Esophagus squamous epithelium (tissue), 5 donors: ENCODE measurements at regions not wholly inside any gene's neighbourhood (a gene's known extent, or its start where the extent isn't known, plus 50 kb on each side); places are given as distances from the start of the nearest gene placed in this dataset.

Source experiments
- DNase-seq: peaks from one replicate; lab custom pipeline; 2025; lab: John Stamatoyannopoulos, UW
- H3K27ac ChIP-seq, 4 donors: fragments of 200-600 bp; sonication (generic); one replicate each; pipeline ENCODE4 v1.5.1; 2016 to 2019; ENCODE audit warnings: mild to moderate bottlenecking in 1 of 4
- H3K27me3 ChIP-seq, 4 donors: fragments of 200-600 bp; sonication (generic); 1 replicate in 3 of 4; 2 replicates in 1 of 4; pipeline versions ENCODE4 v1.5.1 to v1.6.0; 2017 to 2021; ENCODE audit warnings: antibody characterized with exemption in 1 of 4
- H3K36me3 ChIP-seq, 3 donors: fragments of 200-600 bp; sonication (generic); one replicate each; pipeline ENCODE4 v1.5.1; 2016 to 2019
- H3K4me1 ChIP-seq, 3 donors: fragments of 200-600 bp; sonication (generic); one replicate each; pipeline ENCODE4 v1.5.1; 2017 to 2019
- H3K4me3 ChIP-seq, 4 donors: fragments of 200-600 bp; sonication (generic); 1 replicate in 3 of 4; 2 replicates in 1 of 4; pipeline ENCODE4 v1.5.1; 2016 to 2019; ENCODE audit warnings: mild to moderate bottlenecking in 2 of 4, moderate library complexity in 1 of 4
- H3K9me3 ChIP-seq, 3 donors: fragments of 200-600 bp; sonication (generic); one replicate each; pipeline ENCODE4 v1.5.1; 2016 to 2019
- POLR2A ChIP-seq, 4 donors: fragments of 450-650 bp; IDR thresholded peaks; one replicate each; pipeline ENCODE4 v1.6.1; 2017; ENCODE audit warnings: antibody characterized with exemption in 4 of 4, mild to moderate bottlenecking in 4 of 4, moderate library complexity in 3 of 4
- WGBS, 2 donors: methylation state at CpG; one replicate each; pipeline ENCODE4 v1.1.5; 2018; 5-methylcytosine and 5-hydroxymethylcytosine counted together
- intact Hi-C: fragments of 100-400 bp; cut with DNase I; formaldehyde crosslinking; loops from one replicate; pipeline ENCODE4 v1.15.0; 2022
- TF ChIP-seq, protein P1 (sequence below), 6 experiments: fragments of 450-650 bp in 4 of 6; fragments of 200-600 bp in 2 of 6; sonication (generic) in 2 of 6; IDR thresholded peaks; one replicate each; pipeline ENCODE4 v1.5.1; 2016 to 2019; ENCODE audit warnings: antibody characterized with exemption in 6 of 6, mild to moderate bottlenecking in 4 of 6, moderate library complexity in 4 of 6
- donor health status: DM: yes; HTN: yes; CAD: no.

DNA sequence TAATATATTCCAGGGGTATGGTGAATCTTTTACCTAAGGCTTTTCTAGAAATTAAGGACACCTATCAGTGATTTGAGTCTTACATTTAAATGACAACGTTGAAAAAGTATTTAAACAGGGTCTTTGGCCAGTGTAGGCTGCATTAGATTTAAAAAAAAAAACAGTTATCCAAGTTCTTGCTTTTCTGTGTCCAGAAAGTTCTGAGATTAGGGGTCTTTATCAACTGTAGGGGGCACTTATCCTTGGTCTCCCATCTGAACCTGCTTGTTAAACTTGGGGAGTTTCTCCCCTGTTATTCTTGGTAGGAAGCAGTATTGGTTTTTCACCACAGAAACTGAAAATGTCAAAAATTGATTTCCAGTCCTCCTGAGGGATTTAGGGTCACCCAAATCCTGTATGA is 155.9 kb upstream of the ZNF217 start:
- DNase-seq, result no peak
- WGBS, 2 donors, result 63 to 85% methylated on average over 1 of the region's 1 CpG
- no peaks in the 10 kb centered on the region for H3K36me3 ChIP-seq
- intact Hi-C loops, result no loop called here
- TF ChIP-seq, protein P1, sequence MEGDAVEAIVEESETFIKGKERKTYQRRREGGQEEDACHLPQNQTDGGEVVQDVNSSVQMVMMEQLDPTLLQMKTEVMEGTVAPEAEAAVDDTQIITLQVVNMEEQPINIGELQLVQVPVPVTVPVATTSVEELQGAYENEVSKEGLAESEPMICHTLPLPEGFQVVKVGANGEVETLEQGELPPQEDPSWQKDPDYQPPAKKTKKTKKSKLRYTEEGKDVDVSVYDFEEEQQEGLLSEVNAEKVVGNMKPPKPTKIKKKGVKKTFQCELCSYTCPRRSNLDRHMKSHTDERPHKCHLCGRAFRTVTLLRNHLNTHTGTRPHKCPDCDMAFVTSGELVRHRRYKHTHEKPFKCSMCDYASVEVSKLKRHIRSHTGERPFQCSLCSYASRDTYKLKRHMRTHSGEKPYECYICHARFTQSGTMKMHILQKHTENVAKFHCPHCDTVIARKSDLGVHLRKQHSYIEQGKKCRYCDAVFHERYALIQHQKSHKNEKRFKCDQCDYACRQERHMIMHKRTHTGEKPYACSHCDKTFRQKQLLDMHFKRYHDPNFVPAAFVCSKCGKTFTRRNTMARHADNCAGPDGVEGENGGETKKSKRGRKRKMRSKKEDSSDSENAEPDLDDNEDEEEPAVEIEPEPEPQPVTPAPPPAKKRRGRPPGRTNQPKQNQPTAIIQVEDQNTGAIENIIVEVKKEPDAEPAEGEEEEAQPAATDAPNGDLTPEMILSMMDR (IDR thresholded peaks at IDR 0.05), result no peak
- TF ChIP-seq POLR2A (IDR thresholded peaks at IDR 0.05), result no peak
- peaks cover 10 to 60% (median 31%) of the 10 kb centered on the region in 3 donors for H3K4me1 ChIP-seq
- no peak overlapping the region for H3K27ac ChIP-seq
- no peak overlapping the region for H3K4me3 ChIP-seq
- H3K27me3 ChIP-seq, result no peaks in the 10 kb centered on the region
- H3K9me3 ChIP-seq, result no peaks in the 10 kb centered on the region

DNA sequence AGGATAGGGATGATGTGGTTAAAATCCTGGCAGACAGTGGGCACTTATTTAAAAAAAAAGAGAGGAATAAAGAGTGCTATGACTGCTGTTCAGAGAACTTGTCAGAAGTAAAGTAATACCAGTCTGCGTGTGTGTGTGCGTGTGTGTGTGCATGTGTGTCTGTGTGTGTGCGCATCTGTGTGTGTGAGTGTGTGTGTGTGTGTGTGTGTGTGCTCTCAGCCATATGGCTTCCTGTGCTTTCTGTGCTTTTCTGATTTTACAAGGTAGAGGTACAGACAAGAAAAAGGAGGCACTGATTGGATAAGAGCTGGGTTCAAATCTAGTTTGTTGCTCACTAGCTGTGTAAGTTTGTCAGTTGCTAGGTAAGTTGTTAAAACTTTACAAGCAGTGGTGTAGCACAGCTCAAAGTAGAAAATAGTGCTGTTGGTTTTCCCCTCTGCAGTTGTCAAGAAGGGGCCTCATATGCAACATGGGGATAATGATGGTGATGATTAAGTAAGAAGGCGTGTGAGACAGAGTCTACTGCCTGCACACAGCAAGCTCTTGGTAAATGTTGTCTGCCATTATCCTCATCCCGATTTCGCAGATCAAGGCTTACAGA is 155.3 kb upstream of the ZNF217 start:
- intact Hi-C loops, result no loop called here
- no peaks in the 10 kb centered on the region for H3K27me3 ChIP-seq
- peak overlapping the region; percentile 29 to 78 (median 60) for H3K27ac ChIP-seq
- no peak overlapping the region for H3K4me3 ChIP-seq
- H3K9me3 ChIP-seq, result no peaks in the 10 kb centered on the region
- DNase-seq, result no peak
- H3K4me1 ChIP-seq, result peaks cover 10 to 54% (median 26%) of the 10 kb centered on the region in 3 donors
- WGBS, 2 donors, result 85 to 88% methylated on average over 6 of the region's 6 CpGs
- TF ChIP-seq, protein P1 (IDR thresholded peaks at IDR 0.05), result no peak
- TF ChIP-seq POLR2A (IDR thresholded peaks at IDR 0.05), result no peak
- no peaks in the 10 kb centered on the region for H3K36me3 ChIP-seq

DNA sequence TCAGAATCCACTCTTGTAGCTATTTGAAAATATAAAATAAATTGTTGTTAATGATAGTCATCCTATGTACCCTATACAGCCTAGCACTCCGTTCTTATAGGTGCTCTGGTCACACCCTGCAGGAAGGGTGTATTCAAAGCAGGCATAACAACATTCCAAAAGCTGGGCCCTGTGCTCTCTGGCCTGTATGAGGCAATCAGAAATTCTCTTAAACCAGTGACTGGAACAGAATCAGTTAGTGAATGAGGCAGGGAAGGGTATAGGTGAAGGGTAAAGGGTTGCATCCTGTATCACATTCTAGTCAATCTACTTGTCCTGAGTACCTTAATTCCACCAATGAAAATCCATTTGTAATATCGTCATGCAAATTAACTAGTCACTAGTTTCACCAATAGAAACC is 154.5 kb upstream of the ZNF217 start:
- H3K9me3 ChIP-seq, result no peaks in the 10 kb centered on the region
- WGBS, 2 donors, result 64 to 67% methylated on average over 2 of the region's 2 CpGs
- no peaks in the 10 kb centered on the region for H3K36me3 ChIP-seq
- peaks cover 10 to 47% (median 25%) of the 10 kb centered on the region in 3 donors for H3K4me1 ChIP-seq
- intact Hi-C loops, result no loop called here
- no peak for TF ChIP-seq POLR2A (IDR thresholded peaks at IDR 0.05)
- TF ChIP-seq, protein P1 (IDR thresholded peaks at IDR 0.05), result no peak
- no peak overlapping the region for H3K4me3 ChIP-seq
- peak overlapping the region; percentile 29 to 78 (median 60) for H3K27ac ChIP-seq
- H3K27me3 ChIP-seq, result no peaks in the 10 kb centered on the region
- no peak for DNase-seq

DNA sequence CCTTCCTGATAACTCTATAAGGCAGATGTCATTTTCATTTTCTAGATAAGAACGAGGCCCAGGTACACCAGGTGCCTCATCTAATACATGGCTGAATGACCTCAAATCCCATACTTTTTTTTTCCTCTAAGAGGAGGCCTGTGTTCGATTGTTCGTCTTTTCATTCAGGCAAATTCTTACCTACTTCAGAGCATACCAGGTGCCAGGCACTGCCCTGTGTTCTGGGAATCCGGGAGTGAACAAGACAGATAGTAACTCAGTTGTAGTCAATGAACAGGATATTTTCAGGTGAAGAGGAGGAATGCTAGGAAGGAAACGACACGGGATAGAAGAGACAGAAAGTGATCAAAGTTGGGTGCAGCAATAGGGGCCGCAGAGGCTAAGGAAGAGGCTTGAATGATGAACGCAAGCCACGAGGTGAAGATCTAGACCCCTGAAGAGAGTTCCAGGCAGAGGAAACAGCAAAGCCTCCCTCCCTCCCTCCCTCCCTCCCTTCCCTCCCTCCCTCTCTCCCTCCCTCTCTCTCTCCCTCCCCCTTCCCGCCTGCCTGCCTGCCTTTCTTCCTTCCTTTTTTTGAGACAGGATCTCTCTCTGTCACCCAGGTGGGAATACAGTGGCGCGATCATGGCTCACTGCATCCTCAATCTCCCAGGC is 150.1 kb upstream of the ZNF217 start:
- H3K4me3 ChIP-seq, result no peak overlapping the region
- no peak overlapping the region for H3K27ac ChIP-seq
- no peak for TF ChIP-seq POLR2A (IDR thresholded peaks at IDR 0.05)
- TF ChIP-seq, protein P1 (IDR thresholded peaks at IDR 0.05), result no peak
- peaks cover 0 to 43% (median 2%) of the 10 kb centered on the region in 3 donors for H3K4me1 ChIP-seq
- no peaks in the 10 kb centered on the region for H3K36me3 ChIP-seq
- H3K27me3 ChIP-seq, result no peaks in the 10 kb centered on the region
- intact Hi-C loops, result no loop called here
- no peaks in the 10 kb centered on the region for H3K9me3 ChIP-seq
- WGBS, 2 donors, result 80 to 91% methylated on average over 10 to 12 of the region's 12 CpGs
- no peak for DNase-seq

DNA sequence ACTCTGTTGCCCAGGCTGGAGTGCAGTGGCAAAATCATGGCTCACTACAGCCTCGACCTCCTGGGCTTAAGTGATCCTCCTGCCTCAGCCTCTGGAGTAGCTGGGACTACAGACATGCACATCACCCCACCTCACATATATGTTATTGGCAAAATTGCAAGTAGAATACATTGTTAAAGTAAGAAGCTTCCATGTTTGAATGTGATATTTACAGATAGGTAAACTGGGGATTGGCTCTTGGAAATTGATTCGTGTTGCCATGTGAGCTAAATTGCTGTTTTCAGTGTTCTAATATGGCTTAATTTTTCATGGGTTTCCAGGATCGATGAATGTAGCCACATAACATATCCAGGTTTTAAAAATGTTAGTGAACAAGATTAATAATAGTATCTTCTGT is 149.0 kb upstream of the ZNF217 start:
- peaks cover 4 to 43% (median 5%) of the 10 kb centered on the region in 3 donors for H3K4me1 ChIP-seq
- no peak overlapping the region for H3K4me3 ChIP-seq
- no peak for TF ChIP-seq POLR2A (IDR thresholded peaks at IDR 0.05)
- TF ChIP-seq, protein P1 (IDR thresholded peaks at IDR 0.05), result no peak
- no peak overlapping the region for H3K27ac ChIP-seq
- H3K36me3 ChIP-seq, result no peaks in the 10 kb centered on the region
- no peaks in the 10 kb centered on the region for H3K9me3 ChIP-seq
- DNase-seq, result no peak
- intact Hi-C loops, result no loop called here
- WGBS, 2 donors, result 91 to 96% methylated on average over 3 of the region's 3 CpGs
- H3K27me3 ChIP-seq, result no peaks in the 10 kb centered on the region
